HG02571 (cell line): ENCODE measurements at regions not wholly inside any gene's neighbourhood (a gene's known extent, or its start where the extent isn't known, plus 50 kb on each side); places are given as distances from the start of the nearest gene placed in this dataset.
"Not testable (repeated sequence)": the region's sequence is repeated elsewhere in the genome, so short reads cannot be mapped to it uniquely, and the experiment has no call there.

Source experiments
- ATAC-seq: cut with Tn5 transposase; IDR thresholded peaks from one replicate; pipeline ENCODE4 v1.9.1; 2021; ENCODE audit warnings: mild to moderate bottlenecking, moderate library complexity; ENCODE audit not compliant: unreplicated experiment

DNA sequence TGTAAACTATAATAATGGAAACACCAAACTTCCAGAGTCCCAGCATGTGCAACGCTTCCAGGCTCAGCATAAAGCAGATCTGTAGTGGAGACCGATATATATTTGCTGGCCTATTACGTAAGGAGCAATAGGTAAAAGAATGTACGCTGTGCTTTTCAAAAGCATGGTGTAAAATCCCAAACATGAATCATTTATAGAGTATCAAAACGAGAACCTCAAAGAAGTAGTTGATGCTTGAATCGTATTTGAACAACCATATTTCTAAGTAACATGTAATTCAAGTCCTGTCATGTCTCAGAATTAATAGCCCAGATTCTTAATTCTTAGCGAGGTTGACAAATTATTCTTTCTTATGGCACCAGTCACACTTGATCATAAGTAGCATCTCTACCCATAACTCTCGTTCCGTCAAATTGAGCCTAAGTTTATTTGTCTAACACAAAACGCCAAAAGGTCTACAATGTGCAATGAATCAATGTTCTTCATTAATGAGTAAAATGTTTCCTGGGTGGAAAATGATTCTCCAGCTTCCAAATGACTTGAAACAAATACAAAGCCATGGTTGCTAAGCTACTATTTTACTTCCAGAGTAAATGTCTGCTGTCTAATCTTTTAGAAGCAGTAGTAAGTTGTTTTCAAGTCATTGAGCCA lies 811.5 kb upstream of the FRG1 start:
- no peak for ATAC-seq

DNA sequence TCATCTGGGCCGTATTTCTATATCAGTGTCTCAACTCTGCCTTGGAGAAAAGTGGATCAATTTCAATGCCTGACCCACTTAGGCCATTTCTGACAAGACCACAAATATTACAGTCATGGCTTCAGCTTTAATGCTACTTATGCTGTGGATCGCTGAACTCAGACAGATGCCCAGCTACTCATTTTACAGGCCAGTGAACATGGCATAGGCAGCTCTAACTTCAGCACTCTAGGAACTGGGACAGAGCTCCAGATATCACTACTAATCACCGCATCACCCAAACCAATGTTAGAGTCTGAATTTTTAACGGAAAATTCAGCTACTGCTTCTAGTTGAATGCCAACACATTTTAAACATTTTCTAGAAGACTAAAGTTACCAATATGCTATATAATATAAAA lies 809.6 kb upstream of the FRG1 start:
- ATAC-seq: no peak

DNA sequence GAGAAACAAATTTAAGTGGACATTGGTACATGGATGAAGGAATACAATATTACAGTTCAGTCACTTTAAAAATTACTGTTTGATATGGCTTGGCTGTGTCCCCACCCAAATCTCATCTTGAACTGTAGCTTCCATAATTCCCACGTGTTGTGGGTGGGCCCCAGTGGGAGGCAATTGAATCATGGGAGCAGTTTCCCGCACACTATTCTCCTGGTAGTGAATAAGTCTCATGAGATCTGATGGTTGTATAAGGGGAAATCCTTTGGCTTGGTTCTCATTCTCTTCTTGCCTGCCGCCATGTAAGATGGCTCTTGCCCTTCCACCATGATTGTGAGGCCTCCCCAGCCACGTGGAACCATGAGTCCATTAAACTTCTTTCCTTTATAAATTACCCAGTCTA lies 804.2 kb upstream of the FRG1 start:
- ATAC-seq: no peak

DNA sequence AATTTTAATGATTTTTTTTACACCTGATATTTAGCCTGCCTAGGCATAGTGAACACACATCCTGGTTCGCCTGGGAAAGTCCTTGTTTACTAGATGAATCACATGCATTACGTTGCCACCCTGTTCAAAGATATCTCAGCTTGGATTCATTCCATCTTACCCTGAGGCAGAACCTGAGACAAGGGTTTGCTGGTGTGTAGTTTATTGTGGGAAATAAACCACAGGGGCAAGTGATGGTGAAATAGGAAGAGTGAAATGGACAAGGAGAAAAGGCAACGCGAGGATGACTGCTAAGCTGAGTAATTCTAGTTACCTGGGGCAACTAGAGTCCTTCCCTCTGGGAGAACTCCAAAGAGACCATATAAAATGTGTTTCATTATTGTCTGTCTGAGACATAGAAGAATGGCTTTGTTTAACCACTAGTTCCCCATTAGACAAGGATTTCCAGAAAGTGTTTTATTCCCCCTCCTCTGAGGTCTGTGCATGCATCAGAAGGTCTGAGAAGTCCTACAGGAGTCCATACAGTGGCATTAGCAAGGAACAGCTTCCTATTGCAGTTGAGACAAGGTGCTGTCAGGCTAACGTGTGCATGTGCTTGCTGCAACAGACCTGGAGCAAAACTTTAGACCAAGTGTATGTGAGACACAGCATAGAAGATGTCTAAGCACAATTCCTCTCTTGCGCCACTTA lies 797.3 kb upstream of the FRG1 start:
- no peak for ATAC-seq

GRCh38 chr4:189147005-189147929 lies 793.4 kb upstream of the FRG1 start:
- no peak for ATAC-seq

GRCh38 chr4:189155083-189155482 lies 785.6 kb upstream of the FRG1 start:
- not testable (repeated sequence) for ATAC-seq

DNA sequence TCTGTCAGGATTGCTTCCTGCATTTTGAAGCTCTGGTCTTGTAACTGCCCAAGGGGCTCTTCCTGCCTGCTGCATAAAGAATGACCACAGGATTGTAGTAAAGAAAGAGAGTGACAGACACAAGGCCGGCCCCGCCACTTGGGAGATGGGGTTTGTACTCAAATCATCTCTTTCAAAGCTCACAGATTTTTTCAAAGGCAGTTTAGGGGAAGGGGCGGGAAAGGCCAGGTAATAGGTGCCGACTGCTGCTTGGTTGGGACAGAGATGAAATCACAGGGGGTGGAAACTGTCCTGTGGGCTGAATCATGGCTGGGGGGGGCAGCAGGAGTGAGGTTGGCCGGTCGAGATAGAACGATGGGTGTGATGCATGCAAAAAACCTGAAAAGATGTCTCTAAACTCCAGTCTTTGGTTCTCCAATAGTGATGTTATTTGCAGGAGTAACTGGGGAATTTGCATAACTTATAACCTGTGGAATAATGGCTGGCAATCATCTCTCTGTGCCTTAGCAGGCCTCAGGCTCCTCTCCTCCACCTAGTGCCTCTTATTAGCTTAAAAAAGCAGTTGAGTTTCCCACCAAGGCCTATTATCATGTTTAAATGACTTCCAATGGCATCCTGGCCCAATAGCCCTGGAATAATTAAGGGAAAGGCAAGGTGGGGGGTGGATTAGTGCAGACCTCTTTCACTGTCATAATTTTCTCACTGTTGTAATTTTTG lies 778.4 kb upstream of the FRG1 start:
- no peak for ATAC-seq

GRCh38 chr4:189162888-189163287 lies 777.8 kb upstream of the FRG1 start:
- no peak for ATAC-seq

DNA sequence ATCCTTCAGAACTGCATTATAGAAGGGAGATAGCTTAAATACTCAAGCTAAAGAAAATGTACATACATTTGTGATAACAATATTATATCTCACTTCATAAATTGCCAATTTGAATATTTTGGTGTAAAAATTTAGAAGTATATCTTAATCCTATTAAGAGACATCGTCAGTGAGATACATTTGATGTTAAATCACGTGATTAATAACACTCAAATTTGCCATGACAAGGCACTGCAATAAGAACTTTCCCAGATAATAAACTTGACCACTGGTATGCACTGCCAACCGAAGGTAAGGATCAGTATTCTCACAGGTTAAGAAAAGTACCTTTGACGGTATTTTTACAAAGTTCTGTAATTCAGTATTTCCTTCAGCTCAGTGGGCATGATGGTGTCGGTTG lies 764.7 kb upstream of the FRG1 start:
- ATAC-seq: no peak

DNA sequence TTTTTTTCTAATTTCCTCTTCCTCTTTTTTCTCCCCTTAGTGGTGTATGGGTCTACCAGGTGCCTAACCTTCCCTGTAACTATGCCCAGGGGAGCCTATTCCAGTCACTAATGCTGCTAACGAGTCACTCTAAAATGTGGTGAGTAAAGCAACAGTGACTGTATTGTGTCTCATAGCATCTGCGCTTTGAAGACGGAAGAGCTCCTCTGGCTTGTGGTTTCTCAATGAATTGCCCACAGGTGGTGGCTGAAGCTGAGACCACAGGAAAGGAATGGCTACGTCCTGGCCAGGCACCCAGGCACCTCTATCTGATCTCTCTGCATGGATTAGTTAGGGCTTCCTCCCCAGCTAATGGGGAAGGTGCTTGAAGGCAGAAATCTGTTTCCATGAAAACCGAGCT lies 763.5 kb upstream of the FRG1 start:
- ATAC-seq: no peak

- no peak for ATAC-seq
Measured at GRCh38 chr4:189178125-189178746, 762.4 kb upstream of the FRG1 start.

DNA sequence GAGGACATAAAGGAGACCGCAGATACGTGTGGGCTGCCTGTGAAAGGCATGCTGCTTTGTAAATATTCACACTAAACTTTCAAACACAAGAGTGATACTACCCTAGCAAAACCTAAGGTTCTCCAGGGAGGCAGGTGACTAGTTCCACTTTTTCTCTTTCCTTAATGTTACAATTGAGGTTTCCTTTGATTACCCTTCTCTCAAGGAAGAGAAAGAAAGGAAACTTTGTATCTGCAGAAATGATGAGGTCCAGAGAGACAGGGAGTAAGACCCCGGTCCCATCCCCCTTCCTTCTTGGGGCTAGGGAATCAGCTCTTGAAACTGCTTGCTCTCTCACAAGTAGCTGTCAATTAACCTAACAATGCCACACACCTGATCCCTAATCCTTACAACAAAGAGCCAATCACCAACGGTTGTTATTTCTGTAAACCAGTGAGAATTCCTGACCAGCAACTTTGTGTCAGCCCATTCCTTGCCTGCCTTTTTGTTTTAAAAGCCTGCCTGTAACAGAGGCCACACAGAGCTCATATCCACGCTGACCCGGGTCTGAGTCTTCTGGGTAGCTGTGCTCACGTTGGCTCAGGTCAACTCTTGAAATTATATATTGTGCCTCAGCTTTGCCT lies 754.8 kb upstream of the FRG1 start:
- no peak for ATAC-seq

DNA sequence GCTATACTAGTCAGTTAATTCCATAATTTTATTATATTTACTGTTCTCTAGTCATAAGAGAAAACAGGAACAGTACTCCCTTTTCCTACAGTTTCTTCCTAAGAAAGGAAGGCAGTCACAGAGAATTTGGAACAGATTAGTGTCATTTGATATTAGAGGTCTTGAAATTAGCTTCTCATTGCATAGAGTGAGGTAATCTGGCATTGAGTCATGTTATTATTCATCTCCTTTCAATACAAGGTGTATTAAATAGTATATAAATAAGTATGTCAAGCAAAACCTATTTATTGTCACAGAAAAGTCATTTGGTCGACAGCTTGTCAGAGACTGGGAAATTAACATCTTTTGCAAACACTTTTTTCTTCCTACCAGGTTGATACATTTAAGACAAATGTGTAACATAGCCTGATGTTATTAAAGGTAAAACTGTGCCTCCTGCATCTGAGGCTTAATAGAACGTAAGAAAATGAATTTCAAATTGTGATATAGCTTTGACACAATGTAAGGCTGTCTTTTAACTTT lies 753.1 kb upstream of the FRG1 start:
- ATAC-seq: no peak

DNA sequence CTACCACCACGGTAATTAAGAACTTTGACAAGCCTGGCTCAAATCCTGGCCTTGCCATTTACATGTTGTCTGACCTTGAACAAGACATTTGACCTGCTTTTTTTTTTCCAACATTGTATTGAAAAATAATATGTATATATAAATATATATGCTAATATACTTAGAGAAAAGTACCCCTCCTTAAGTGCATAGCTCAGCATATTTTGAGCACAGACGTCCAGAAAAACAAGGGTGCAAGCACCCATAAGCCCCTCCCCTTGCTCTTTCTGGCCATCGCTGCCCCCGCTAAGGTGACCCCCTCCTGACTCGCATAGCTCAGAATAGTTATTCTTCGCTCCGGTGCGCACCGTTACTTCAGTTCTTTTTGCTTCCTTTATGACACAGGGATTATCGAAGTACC lies 742.0 kb upstream of the FRG1 start:
- no peak for ATAC-seq

DNA sequence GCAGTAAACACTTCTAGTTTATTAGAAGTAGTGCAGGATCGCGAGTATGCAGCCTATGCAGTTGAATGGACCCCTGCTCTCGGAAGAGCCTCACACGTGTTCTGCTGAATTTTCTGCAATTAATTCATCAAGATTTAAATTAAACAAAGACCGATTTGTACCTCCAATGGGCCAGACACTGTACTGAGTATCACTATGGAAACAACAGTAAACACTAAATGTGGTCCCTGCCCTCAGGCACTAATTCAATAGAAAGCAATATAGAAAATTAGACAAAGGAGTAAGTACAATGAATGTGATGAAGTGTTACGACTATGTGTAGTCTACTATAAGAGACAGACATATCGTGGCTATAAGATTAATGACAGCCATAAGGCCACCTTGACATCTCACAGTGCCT lies 740.3 kb upstream of the FRG1 start:
- ATAC-seq: no peak

DNA sequence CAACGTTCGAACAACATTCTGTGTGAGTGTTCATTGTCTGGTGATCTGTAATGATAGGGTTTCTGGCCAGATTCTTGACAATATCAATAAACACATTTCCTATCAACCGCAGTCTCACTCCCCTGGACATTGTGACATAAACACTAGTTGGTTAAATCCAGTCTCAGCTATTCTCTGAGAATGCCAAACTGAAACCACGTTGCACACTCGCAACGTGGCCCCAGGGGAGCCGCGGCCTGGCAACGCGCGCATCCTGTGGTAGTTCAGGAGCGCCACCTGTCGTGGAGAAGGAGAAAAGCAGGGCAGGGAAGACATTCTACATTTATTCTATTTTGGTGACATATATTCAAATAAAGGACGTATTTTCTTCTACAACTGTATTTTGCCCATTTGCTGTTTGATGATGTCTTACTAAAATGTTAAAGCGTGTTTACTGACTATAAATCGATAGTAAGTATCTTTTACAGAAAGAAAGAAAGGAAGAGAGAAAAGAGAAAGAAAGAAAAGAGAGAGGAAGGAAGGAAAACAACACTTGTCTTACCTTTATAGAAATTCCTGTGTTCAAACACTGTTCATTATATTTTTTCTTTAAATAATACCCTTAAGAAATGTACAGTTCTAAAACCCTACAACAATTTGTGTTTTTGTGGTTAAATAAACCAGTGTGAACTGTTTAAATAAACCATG lies 738.3 kb upstream of the FRG1 start:
- no peak for ATAC-seq

- ATAC-seq: no peak
Measured at GRCh38 chr4:189202869-189203271, 737.8 kb upstream of the FRG1 start.

- ATAC-seq: no peak
Measured at GRCh38 chr4:189204616-189205015, 736.1 kb upstream of the FRG1 start.

DNA sequence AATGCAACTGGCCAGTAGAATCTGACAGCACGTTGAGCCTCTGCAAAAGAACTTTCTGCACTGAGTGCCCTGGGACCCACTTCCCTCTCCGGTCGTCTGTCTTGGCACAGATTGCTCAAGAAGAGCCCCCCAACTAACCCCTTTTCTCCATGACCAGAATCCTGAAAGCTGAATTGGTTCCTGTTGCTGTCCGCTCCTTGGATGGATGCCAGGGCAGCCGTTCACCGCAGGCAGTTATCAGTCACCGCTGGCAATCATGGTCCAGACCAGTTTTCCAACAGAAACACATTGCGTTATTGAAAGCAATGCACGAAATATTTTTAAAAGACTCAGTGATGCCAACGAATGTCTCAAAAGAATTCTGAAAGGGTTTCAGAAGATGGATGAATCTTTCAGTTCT lies 733.7 kb upstream of the FRG1 start:
- no peak for ATAC-seq
